Limb (tissue), 2 donors: ENCODE measurements at regions not wholly inside any gene's neighbourhood (a gene's known extent, or its start where the extent isn't known, plus 50 kb on each side); places are given as distances from the start of the nearest gene placed in this dataset.
A peak's percentile ranks its signal among the peaks of the same experiment; 100 is the strongest.

Experiments used
- DNase-seq, 2 donors: peaks; one replicate each; pipeline ENCODE4 v3.0.0-alpha.2; 2016; ENCODE audit errors: extremely low spot score in 2 of 2

GRCh38 chr12:66045506-66045905 is 85.0 kb downstream of the LLPH start:
- no peak for DNase-seq

GRCh38 chr12:66044731-66045130 is 85.8 kb downstream of the LLPH start:
- no peak for DNase-seq

GRCh38 chr12:66043035-66043434 is 87.5 kb downstream of the LLPH start:
- DNase-seq, result no peak

- DNase-seq, result no peak
These were observed 88.7 kb downstream of the LLPH start for GRCh38 chr12:66041651-66042363.

GRCh38 chr12:66036317-66036716 is 94.2 kb downstream of the LLPH start:
- DNase-seq, result no peak

GRCh38 chr12:66035288-66035966 is 95.1 kb downstream of the LLPH start:
- DNase-seq, result peak in 1 of 2 donors; percentile 51

- no peak for DNase-seq
These were observed 97.4 kb downstream of the LLPH start for GRCh38 chr12:66033151-66033550.

- DNase-seq, result no peak
These were observed 97.8 kb downstream of the LLPH start for GRCh38 chr12:66032739-66033138.

- no peak for DNase-seq
These were observed 100.3 kb downstream of the LLPH start for GRCh38 chr12:66030217-66030781.

- no peak for DNase-seq
These were observed 102.2 kb downstream of the LLPH start for GRCh38 chr12:66028390-66028789.

GRCh38 chr12:66025477-66025876 is 105.1 kb downstream of the LLPH start:
- DNase-seq, result no peak

GRCh38 chr12:66024949-66025348 is 105.6 kb downstream of the LLPH start:
- no peak for DNase-seq

GRCh38 chr12:66020481-66020880 is 110.1 kb downstream of the LLPH start:
- no peak for DNase-seq

GRCh38 chr12:66017736-66018135 is 112.8 kb downstream of the LLPH start:
- no peak for DNase-seq
